ENCODE measurements at regions not wholly inside any gene's neighbourhood (a gene's known extent, or its start where the extent isn't known, plus 50 kb on each side); places are given as distances from the start of the nearest gene placed in this dataset.
"Not testable (repeated sequence)": the region's sequence is repeated elsewhere in the genome, so short reads cannot be mapped to it uniquely, and the experiment has no call there.

DNA sequence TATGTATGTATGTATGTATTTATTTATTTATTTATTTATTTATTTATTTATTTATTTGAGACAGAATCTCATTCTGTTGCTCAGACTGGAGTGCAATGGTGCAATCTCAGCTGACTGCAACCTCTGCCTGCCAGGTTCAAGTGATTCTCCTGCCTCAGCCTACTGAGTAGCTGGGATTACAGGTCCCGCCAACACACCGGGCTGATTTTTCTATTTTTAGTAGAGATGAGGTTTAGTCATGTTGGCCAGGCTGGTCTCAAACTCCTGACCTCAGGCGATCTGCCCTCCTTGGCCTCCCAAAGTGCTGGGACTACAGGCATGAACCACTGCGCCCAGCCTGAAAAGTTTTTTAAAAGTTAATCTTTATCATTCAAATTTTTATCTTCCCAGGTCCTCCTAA lies 532.9 kb upstream of the SMIM21 start:
- not testable (repeated sequence) for DNase-seq (ENCODE audit: low spot score); H2AFZ ChIP-seq; H3K4me3 Mint-ChIP-seq; H3K27me3 ChIP-seq (ENCODE audit: insufficient read depth); H3F3A ChIP-seq (replicated peaks; ENCODE audit: low read depth); H3K27ac ChIP-seq (ENCODE audit: low read depth); H3K9me2 ChIP-seq (ENCODE audit: insufficient read depth); H3K4me2 ChIP-seq; H3K27me3 Mint-ChIP-seq (ENCODE audit: insufficient read depth, low read depth, poor library complexity); H3K79me2 ChIP-seq (replicated peaks; ENCODE audit: insufficient read depth); ATAC-seq; H3K27ac Mint-ChIP-seq; H3K36me3 Mint-ChIP-seq (ENCODE audit: low read depth); H3K36me3 ChIP-seq (ENCODE audit: insufficient read depth); H3K9me3 Mint-ChIP-seq; H4K20me1 ChIP-seq (replicated peaks; ENCODE audit: insufficient read depth); H3K4me3 ChIP-seq; H3K4me1 ChIP-seq (ENCODE audit: insufficient read depth); H3K4me1 Mint-ChIP-seq

GRCh38 chr18:75959150-75959549 lies 531.6 kb upstream of the SMIM21 start:
- no peak overlapping the region for H3K4me2 ChIP-seq
- H3K4me1 Mint-ChIP-seq: no peaks in the 10 kb centered on the region
- no peak for ATAC-seq
- no peak for TF ChIP-seq ETS1 (IDR thresholded peaks at IDR 0.05)
- TF ChIP-seq EZH2phosphoT487 (IDR thresholded peaks at IDR 0.05; ENCODE audit: unreplicated experiment): no peak
- TF ChIP-seq CREB1 (CRISPR knock-in tag; IDR thresholded peaks at IDR 0.05; ENCODE audit: low read depth): no peak
- TF ChIP-seq STAT1 (IDR thresholded peaks at IDR 0.05; ENCODE audit: unreplicated experiment): no peak
- TF ChIP-seq JUNB (IDR thresholded peaks at IDR 0.05; ENCODE audit: unreplicated experiment): no peak
- TF ChIP-seq, protein P1, sequence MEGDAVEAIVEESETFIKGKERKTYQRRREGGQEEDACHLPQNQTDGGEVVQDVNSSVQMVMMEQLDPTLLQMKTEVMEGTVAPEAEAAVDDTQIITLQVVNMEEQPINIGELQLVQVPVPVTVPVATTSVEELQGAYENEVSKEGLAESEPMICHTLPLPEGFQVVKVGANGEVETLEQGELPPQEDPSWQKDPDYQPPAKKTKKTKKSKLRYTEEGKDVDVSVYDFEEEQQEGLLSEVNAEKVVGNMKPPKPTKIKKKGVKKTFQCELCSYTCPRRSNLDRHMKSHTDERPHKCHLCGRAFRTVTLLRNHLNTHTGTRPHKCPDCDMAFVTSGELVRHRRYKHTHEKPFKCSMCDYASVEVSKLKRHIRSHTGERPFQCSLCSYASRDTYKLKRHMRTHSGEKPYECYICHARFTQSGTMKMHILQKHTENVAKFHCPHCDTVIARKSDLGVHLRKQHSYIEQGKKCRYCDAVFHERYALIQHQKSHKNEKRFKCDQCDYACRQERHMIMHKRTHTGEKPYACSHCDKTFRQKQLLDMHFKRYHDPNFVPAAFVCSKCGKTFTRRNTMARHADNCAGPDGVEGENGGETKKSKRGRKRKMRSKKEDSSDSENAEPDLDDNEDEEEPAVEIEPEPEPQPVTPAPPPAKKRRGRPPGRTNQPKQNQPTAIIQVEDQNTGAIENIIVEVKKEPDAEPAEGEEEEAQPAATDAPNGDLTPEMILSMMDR (conservative IDR thresholded peaks at IDR 0.05; ENCODE audit: low read depth in 2 of 2): no peak
- TF ChIP-seq NANOG (IDR thresholded peaks at IDR 0.05; ENCODE audit: borderline replicate concordance): no peak
- no peak for TF ChIP-seq ZNF114 (CRISPR knock-in tag; IDR thresholded peaks at IDR 0.05)
- TF ChIP-seq, protein P2, sequence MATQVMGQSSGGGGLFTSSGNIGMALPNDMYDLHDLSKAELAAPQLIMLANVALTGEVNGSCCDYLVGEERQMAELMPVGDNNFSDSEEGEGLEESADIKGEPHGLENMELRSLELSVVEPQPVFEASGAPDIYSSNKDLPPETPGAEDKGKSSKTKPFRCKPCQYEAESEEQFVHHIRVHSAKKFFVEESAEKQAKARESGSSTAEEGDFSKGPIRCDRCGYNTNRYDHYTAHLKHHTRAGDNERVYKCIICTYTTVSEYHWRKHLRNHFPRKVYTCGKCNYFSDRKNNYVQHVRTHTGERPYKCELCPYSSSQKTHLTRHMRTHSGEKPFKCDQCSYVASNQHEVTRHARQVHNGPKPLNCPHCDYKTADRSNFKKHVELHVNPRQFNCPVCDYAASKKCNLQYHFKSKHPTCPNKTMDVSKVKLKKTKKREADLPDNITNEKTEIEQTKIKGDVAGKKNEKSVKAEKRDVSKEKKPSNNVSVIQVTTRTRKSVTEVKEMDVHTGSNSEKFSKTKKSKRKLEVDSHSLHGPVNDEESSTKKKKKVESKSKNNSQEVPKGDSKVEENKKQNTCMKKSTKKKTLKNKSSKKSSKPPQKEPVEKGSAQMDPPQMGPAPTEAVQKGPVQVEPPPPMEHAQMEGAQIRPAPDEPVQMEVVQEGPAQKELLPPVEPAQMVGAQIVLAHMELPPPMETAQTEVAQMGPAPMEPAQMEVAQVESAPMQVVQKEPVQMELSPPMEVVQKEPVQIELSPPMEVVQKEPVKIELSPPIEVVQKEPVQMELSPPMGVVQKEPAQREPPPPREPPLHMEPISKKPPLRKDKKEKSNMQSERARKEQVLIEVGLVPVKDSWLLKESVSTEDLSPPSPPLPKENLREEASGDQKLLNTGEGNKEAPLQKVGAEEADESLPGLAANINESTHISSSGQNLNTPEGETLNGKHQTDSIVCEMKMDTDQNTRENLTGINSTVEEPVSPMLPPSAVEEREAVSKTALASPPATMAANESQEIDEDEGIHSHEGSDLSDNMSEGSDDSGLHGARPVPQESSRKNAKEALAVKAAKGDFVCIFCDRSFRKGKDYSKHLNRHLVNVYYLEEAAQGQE (IDR thresholded peaks at IDR 0.05; ENCODE audit: unreplicated experiment): no peak
- no peak for TF ChIP-seq POLR2AphosphoS5 (IDR thresholded peaks at IDR 0.05; ENCODE audit: low read depth)
- no peak for TF ChIP-seq ZNF331 (CRISPR knock-in tag; IDR thresholded peaks at IDR 0.05; ENCODE audit: low read depth)

More at GRCh38 chr18:75959150-75959549, 531.6 kb upstream of the SMIM21 start:
- Histone ChIP-seq H3K27me3 (ENCODE audit: insufficient read depth) (no peaks in the 10 kb centered on the region), H4K20me1 (replicated peaks; ENCODE audit: insufficient read depth) (no peaks in the 10 kb centered on the region), H2AFZ (no peak overlapping the region), H3K36me3 (ENCODE audit: insufficient read depth) (no peaks in the 10 kb centered on the region), H3K4me1 (ENCODE audit: insufficient read depth) (peaks cover 4% of the 10 kb centered on the region; the same call in 1 of the 2 replicates), H3K4me3 (no peak overlapping the region), H3K9me2 (ENCODE audit: insufficient read depth) (no peaks in the 10 kb centered on the region), H3F3A (replicated peaks; ENCODE audit: low read depth) (no peaks in the 10 kb centered on the region), H3K79me2 (replicated peaks; ENCODE audit: insufficient read depth) (no peaks in the 10 kb centered on the region), H3K27ac (ENCODE audit: low read depth) (no peak overlapping the region)
- no peak for DNase-seq (ENCODE audit: low spot score)
- Mint-ChIP-seq H3K36me3 (ENCODE audit: low read depth) (peaks cover 4% of the 10 kb centered on the region; the same call in 1 of the 3 replicates), H3K27ac (no peak overlapping the region), H3K27me3 (ENCODE audit: insufficient read depth, low read depth, poor library complexity) (no peaks in the 10 kb centered on the region), H3K4me3 (no peak overlapping the region), H3K9me3 (peaks cover 14% of the 10 kb centered on the region; the same call in 2 of the 3 replicates)

All from GM23338 (cell line).